Panc1 (cell line): ENCODE measurements at regions not wholly inside any gene's neighbourhood (a gene's known extent, or its start where the extent isn't known, plus 50 kb on each side); places are given as distances from the start of the nearest gene placed in this dataset.
A peak's percentile ranks its signal among the peaks of the same experiment; 100 is the strongest.

Experiments used
- ATAC-seq: fragments of 200-7000 bp; cut with Tn5 transposase; 2 replicates; pipeline ENCODE4 v1.9.1; 2020; ENCODE audit warnings: mild to moderate bottlenecking, moderate library complexity
- BruUV-seq: library from RNA; stranded (reverse); fragments of 400-500 nt; replicated peaks from 2 replicates; lab custom pipeline; 2021; lab: Mats Ljungman, UMichigan
- CTCF ChIA-PET: fragments of 300-600 bp; sonication (Branson Sonifier 250); formaldehyde crosslinking; loops from one replicate; lab custom pipeline; 2022; ENCODE audit warnings: antibody characterized with exemption; lab: Charles Lee
- POLR2A ChIA-PET: fragments of 300-600 bp; sonication (Branson Sonifier 250); formaldehyde crosslinking; loops from one replicate; lab custom pipeline; 2022; ENCODE audit warnings: antibody characterized with exemption; lab: Charles Lee
- DNase-seq: peaks from one replicate; pipeline ENCODE4 v3.0.0-alpha.2; 2010; ENCODE audit warnings: low read depth, low spot score
- H3K27ac ChIP-seq: 2 replicates; pipeline ENCODE4 v1.5.1; 2011; ENCODE audit warnings: mild to moderate bottlenecking, low read length, inconsistent platforms
- H3K27me3 ChIP-seq: fragments of 200-500 bp; sonication (Bioruptor generic); 2 replicates; pipeline ENCODE4 v1.6.0; 2014; ENCODE audit warnings: low read length, inconsistent platforms; ENCODE audit not compliant: control insufficient read depth, insufficient read depth
- H3K36me3 ChIP-seq: fragments of 200-500 bp; sonication (Bioruptor generic); 2 replicates; pipeline ENCODE4 v1.5.1; 2014; ENCODE audit warnings: inconsistent platforms, mild to moderate bottlenecking, low read length, moderate library complexity; ENCODE audit not compliant: control insufficient read depth, insufficient read depth
- H3K4me1 ChIP-seq: 2 replicates; pipeline ENCODE4 v1.5.1; 2011; ENCODE audit warnings: inconsistent platforms, mild to moderate bottlenecking, low read length, moderate library complexity; ENCODE audit not compliant: control insufficient read depth, insufficient read depth
- H3K4me3 ChIP-seq, 2 experiments: 2 replicates each; pipeline ENCODE4 v1.5.1; 2011 to 2012; ENCODE audit warnings: low read depth in 2 of 2, low read length in 2 of 2, mild to moderate bottlenecking in 2 of 2, inconsistent platforms in 1 of 2, moderate library complexity in 1 of 2
- H3K9me3 ChIP-seq: fragments of 200-500 bp; sonication (Bioruptor generic); 2 replicates; pipeline ENCODE4 v1.5.1; 2014; ENCODE audit warnings: low read depth, mild to moderate bottlenecking, inconsistent platforms, low read length, moderate library complexity; ENCODE audit not compliant: control insufficient read depth, insufficient read depth
- CTCF ChIP-seq: fragments of 450-650 bp; IDR thresholded peaks from 2 replicates; pipeline ENCODE4 v1.5.1; 2017; ENCODE audit warnings: mild to moderate bottlenecking
- POLR2AphosphoS5 ChIP-seq: IDR thresholded peaks from 2 replicates; pipeline ENCODE4 v1.6.1; 2012; ENCODE audit warnings: mild to moderate bottlenecking, low read depth, low read length, moderate library complexity
- REST ChIP-seq, 2 experiments: IDR thresholded peaks; 2 replicates each; pipeline ENCODE4 v1.6.1; 2011 to 2012; ENCODE audit warnings: low read depth in 2 of 2, control low read depth in 1 of 2, low read length in 1 of 2, mild to moderate bottlenecking in 1 of 2, moderate library complexity in 1 of 2; ENCODE audit not compliant: insufficient read depth in 1 of 2
- SIN3A ChIP-seq: IDR thresholded peaks from 2 replicates; pipeline ENCODE4 v1.6.1; 2012; ENCODE audit warnings: low read depth, mild to moderate bottlenecking, low read length, moderate library complexity, borderline replicate concordance; ENCODE audit not compliant: insufficient read depth
- TCF7L2 ChIP-seq: IDR thresholded peaks from 2 replicates; pipeline ENCODE4 v1.6.1; 2011; ENCODE audit warnings: mild to moderate bottlenecking, low read depth, low read length, inconsistent platforms
- in situ Hi-C: cut with HindIII; loops from 2 replicates; pipeline ENCODE4 v1.10.0; 2016; ENCODE audit warnings: low sequenced_read_pairs, low pct_unique_long_range_greater_than_20kb
- intact Hi-C: fragments of 100-400 bp; cut with micrococcal nuclease; formaldehyde crosslinking; loops from one replicate; pipeline ENCODE4 v1.10.0; 2022; ENCODE audit not compliant: unreplicated experiment

GRCh38 chr2:11092701-11093335, 62.4 kb upstream of the SLC66A3 start:
- no TSS peak for BruUV-seq
- no peaks in the 10 kb centered on the region for H3K27me3 ChIP-seq
- no peak for TF ChIP-seq POLR2AphosphoS5
- no peak for TF ChIP-seq TCF7L2
- no peak for TF ChIP-seq SIN3A
- no peak for TF ChIP-seq CTCF
- TF ChIP-seq REST (IDR thresholded peaks at IDR 0.05; ENCODE audit: insufficient read depth in 1 of 2, low read depth in 2 of 2, low read length in 1 of 2): no peak
- H3K9me3 ChIP-seq: no peaks in the 10 kb centered on the region
- no peaks in the 10 kb centered on the region for H3K36me3 ChIP-seq
- intact Hi-C loops: no loop called here
- H3K4me3 ChIP-seq: no peak overlapping the region
- in situ Hi-C loops: no loop called here
- H3K4me1 ChIP-seq: no peaks in the 10 kb centered on the region
- ChIA-PET CTCF (interaction anchor here (0.6 kb wide), 1 partner anchor 12 kb away, joined by 7 read pairs; no protein-coding TSS in a partner anchor), POLR2A (no interaction called here)
- DNase-seq (no peak), ATAC-seq (0 out of 2 replicates have a peak, but pooled peaks have one; percentile 53)
- no peak overlapping the region for H3K27ac ChIP-seq

- TF ChIP-seq POLR2AphosphoS5 (no peak), REST (IDR thresholded peaks at IDR 0.05; ENCODE audit: insufficient read depth in 1 of 2, low read depth in 2 of 2, low read length in 1 of 2) (no peak), CTCF (no peak), TCF7L2 (no peak), SIN3A (no peak)
- no peak overlapping the region for H3K4me3 ChIP-seq
- ChIA-PET POLR2A (no interaction called here), CTCF (interaction anchor here (0.6 kb wide), 1 partner anchor 13 kb away, joined by 7 read pairs; no protein-coding TSS in a partner anchor)
- no peaks in the 10 kb centered on the region for H3K9me3 ChIP-seq
- intact Hi-C loops (no loop called here), in situ Hi-C loops (no loop called here)
- H3K27ac ChIP-seq: no peak overlapping the region
- BruUV-seq: no TSS peak
- H3K4me1 ChIP-seq: no peaks in the 10 kb centered on the region
- no peaks in the 10 kb centered on the region for H3K27me3 ChIP-seq
- no peak for DNase-seq
- no peaks in the 10 kb centered on the region for H3K36me3 ChIP-seq
- no peak for ATAC-seq
Measured at GRCh38 chr2:11093467-11093866, 61.8 kb upstream of the SLC66A3 start.
